Tibial artery (tissue), 4 donors: ENCODE measurements at regions not wholly inside any gene's neighbourhood (a gene's known extent, or its start where the extent isn't known, plus 50 kb on each side); places are given as distances from the start of the nearest gene placed in this dataset.

ENCODE experiments used
- DNase-seq, 2 donors: peaks; one replicate each; pipeline ENCODE4 v3.0.0-alpha.2; 2019
- H3K27ac ChIP-seq, 2 donors: fragments of 200-600 bp; sonication (generic) in 1 of 2; 1 replicate in 1 of 2; 2 replicates in 1 of 2; pipeline ENCODE4 v1.5.1; 2018 to 2019; ENCODE audit warnings: mild to moderate bottlenecking in 1 of 2
- H3K27me3 ChIP-seq, 2 donors: fragments of 200-600 bp; sonication (generic) in 1 of 2; one replicate each; pipeline versions ENCODE4 v1.5.1 to v1.6.0; 2016 to 2019
- H3K36me3 ChIP-seq, 3 donors: fragments of 200-600 bp; sonication (generic) in 2 of 3; one replicate each; pipeline ENCODE4 v1.5.1; 2016 to 2019; ENCODE audit warnings: mild to moderate bottlenecking in 2 of 3
- H3K4me1 ChIP-seq, 4 donors: fragments of 200-600 bp; sonication (generic) in 2 of 4; 1 replicate in 3 of 4; 2 replicates in 1 of 4; pipeline ENCODE4 v1.5.1; 2016 to 2019
- H3K4me3 ChIP-seq, 2 donors: fragments of 200-600 bp; sonication (generic) in 1 of 2; 1 replicate in 1 of 2; 2 replicates in 1 of 2; pipeline ENCODE4 v1.5.1; 2018 to 2019; ENCODE audit warnings: mild to moderate bottlenecking in 2 of 2
- H3K9me3 ChIP-seq, 3 donors: fragments of 200-600 bp; sonication (generic) in 1 of 3; one replicate each; pipeline ENCODE4 v1.5.1; 2016 to 2019
- intact Hi-C: fragments of 100-400 bp; cut with DNase I; formaldehyde crosslinking; loops from one replicate; pipeline ENCODE4 v1.15.0; 2023; ENCODE audit warnings: low total_unique reads
- TF ChIP-seq, protein P1 (sequence below), 2 experiments: fragments of 200-600 bp in 1 of 2; fragments of 450-650 bp in 1 of 2; IDR thresholded peaks; one replicate each; pipeline ENCODE4 v1.5.1; 2017 to 2019; ENCODE audit warnings: antibody characterized with exemption in 2 of 2, mild to moderate bottlenecking in 1 of 2, moderate library complexity in 1 of 2

DNA sequence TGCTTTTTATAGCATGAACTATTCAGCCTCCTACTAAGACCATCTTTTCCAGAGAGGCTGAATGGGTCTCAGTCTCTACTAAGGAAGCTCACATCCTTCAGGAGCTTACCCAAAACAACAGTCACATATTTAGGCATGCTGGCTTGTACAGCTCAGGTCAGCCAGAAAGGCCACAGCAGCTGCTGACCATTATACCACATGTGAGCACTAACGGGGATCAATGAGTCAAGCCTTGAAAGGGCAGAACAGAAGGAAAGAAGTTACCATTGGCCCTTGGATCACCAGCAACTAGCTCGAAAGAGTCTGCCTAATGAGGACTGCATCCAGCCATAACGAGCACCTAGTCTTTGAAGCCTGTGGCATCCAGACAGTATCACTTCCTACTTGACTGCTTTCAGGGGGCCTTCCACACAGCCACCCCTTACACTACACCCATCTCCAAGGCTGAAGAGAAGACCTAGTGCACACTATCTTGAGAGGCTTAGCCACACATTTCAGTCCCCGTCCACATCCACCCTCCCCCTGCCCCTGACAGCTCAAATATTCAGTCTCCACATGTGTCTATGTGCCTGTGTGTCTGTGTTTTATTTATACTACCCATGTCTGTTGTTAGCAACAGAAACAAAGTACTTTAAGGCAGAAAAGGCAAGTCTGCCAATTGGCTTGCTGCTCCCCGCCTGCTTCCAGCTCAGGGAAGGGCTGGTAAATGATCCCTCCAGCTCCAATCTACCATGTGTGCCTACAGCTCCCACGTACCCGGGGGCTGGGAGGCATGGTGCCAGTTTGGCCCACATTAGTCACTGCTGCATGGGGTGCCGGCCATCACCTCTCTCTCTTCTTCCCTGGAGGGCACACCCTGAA is 95.5 kb downstream of the RPL27A start:
- H3K27ac ChIP-seq: peak overlapping the region; percentile 78 to 84
- H3K4me3 ChIP-seq: no peak overlapping the region

DNA sequence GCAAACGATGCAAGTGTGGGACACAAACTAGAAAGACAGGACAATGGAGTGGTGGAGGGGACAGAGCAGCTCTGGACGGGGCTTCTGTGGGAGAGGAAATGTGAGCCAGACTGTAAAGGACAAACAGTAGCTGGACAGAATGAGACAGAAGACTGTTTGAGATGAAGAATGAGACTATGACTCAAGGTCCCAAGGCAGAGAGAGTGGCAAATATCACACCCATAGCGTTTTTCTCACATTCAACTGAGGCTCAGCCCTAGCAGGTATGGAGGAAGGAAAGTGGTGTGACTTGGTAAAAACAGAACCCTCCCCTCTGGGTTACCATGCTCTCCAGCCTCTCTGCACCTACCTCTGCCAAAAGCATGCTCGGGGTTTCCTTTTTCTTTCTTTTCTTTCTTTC is 96.5 kb downstream of the RPL27A start:
- intact Hi-C loops: no loop called here
- H3K4me1 ChIP-seq: peaks cover 0 to 82% (median 43%) of the 10 kb centered on the region in 4 donors
- DNase-seq: no peak
- H3K4me3 ChIP-seq: no peak overlapping the region
- TF ChIP-seq, protein P1, sequence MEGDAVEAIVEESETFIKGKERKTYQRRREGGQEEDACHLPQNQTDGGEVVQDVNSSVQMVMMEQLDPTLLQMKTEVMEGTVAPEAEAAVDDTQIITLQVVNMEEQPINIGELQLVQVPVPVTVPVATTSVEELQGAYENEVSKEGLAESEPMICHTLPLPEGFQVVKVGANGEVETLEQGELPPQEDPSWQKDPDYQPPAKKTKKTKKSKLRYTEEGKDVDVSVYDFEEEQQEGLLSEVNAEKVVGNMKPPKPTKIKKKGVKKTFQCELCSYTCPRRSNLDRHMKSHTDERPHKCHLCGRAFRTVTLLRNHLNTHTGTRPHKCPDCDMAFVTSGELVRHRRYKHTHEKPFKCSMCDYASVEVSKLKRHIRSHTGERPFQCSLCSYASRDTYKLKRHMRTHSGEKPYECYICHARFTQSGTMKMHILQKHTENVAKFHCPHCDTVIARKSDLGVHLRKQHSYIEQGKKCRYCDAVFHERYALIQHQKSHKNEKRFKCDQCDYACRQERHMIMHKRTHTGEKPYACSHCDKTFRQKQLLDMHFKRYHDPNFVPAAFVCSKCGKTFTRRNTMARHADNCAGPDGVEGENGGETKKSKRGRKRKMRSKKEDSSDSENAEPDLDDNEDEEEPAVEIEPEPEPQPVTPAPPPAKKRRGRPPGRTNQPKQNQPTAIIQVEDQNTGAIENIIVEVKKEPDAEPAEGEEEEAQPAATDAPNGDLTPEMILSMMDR (IDR thresholded peaks at IDR 0.05): no peak
- H3K27me3 ChIP-seq: no peaks in the 10 kb centered on the region
- peak overlapping the region; percentile 78 to 84 for H3K27ac ChIP-seq
- H3K9me3 ChIP-seq: no peaks in the 10 kb centered on the region
- no peaks in the 10 kb centered on the region for H3K36me3 ChIP-seq

More for the DNA sequence above, 95.5 kb downstream of the RPL27A start:
- peak; percentile 55 to 86 for DNase-seq
- intact Hi-C loops: no loop called here
- Histone ChIP-seq H3K9me3 (no peaks in the 10 kb centered on the region), H3K36me3 (no peaks in the 10 kb centered on the region), H3K27me3 (no peaks in the 10 kb centered on the region), H3K4me1 (peaks cover 0 to 92% (median 50%) of the 10 kb centered on the region in 4 donors)
- TF ChIP-seq, protein P1 (IDR thresholded peaks at IDR 0.05): no peak

DNA sequence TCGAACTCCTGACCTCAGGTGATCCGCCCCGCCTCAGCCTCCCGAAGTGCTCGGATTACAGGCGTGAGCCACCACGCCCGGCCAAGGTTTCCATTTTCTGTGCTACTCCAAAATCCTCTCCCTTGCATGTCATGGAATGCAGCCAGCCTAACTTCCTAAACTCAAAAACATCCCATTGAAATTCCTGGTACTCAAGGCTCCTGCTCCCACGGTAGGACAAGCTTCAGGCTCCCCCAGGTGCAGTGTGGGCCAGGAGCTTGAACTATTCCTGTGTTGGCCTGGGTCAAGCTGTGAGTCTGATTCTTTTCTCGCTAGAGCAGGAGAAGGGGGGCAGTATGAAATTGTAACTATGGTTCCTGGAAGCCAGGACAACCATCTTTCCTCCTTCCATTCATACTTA is 97.1 kb downstream of the RPL27A start:
- TF ChIP-seq, protein P1 (IDR thresholded peaks at IDR 0.05): no peak
- intact Hi-C loops: no loop called here
- no peaks in the 10 kb centered on the region for H3K27me3 ChIP-seq
- no peak for DNase-seq
- no peaks in the 10 kb centered on the region for H3K36me3 ChIP-seq
- H3K9me3 ChIP-seq: no peaks in the 10 kb centered on the region
- H3K4me3 ChIP-seq: no peak overlapping the region
- no peak overlapping the region for H3K27ac ChIP-seq
- peaks cover 0 to 81% (median 41%) of the 10 kb centered on the region in 4 donors for H3K4me1 ChIP-seq

DNA sequence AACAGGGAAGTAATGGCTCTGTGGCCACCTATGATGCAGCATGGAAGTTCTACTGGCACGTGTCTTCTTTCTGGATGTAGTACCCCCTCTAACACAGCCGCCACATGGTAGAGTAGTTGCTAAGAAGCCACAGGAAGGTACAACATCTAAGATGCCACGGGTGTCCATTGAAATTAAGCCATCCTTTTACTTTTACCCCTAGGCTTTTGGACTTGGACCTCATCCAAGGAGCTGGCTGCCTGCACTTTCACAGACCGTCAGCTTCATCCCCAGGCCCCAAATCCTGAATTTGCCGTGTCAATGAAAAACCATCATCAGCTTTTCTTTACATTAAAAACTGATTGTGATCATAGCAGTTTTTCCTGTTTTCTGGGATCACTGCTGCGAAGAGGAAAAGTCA is 102.4 kb downstream of the RPL27A start:
- Histone ChIP-seq H3K9me3 (no peaks in the 10 kb centered on the region), H3K4me1 (peaks cover 0 to 69% (median 13%) of the 10 kb centered on the region in 4 donors), H3K36me3 (no peaks in the 10 kb centered on the region), H3K27me3 (no peaks in the 10 kb centered on the region), H3K27ac (peak overlapping the region in 1 of 2 donors; percentile 50), H3K4me3 (no peak overlapping the region)
- TF ChIP-seq, protein P1 (IDR thresholded peaks at IDR 0.05): no peak
- no peak for DNase-seq
- intact Hi-C loops: no loop called here

DNA sequence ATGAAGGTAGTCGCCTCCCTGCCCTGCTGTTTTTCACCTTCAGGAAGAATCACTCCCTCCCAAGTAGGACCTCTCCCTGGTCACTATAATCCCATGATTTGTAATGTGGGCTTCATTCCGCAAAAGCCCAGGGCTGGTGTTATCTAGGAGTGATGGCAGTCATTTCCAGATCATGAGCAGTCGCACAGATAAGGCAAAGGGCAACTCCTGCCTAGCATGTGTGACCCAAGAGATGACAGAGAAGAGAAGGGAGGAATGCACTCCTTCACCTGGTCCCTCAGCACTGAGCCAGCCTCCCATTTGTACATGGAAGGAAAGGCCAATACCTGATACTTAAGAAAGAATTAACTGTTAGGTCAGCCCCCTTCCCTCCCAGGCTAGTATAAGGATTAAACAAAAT is 102.9 kb downstream of the RPL27A start:
- TF ChIP-seq, protein P1 (IDR thresholded peaks at IDR 0.05): no peak
- peaks cover 0 to 69% (median 14%) of the 10 kb centered on the region in 4 donors for H3K4me1 ChIP-seq
- peak overlapping the region in 1 of 2 donors; percentile 50 for H3K27ac ChIP-seq

More for the DNA sequence above, 102.9 kb downstream of the RPL27A start:
- Histone ChIP-seq H3K36me3 (no peaks in the 10 kb centered on the region), H3K9me3 (no peaks in the 10 kb centered on the region), H3K27me3 (no peaks in the 10 kb centered on the region), H3K4me3 (no peak overlapping the region)
- intact Hi-C loops: no loop called here
- no peak for DNase-seq
